Endothelial cell of umbilical vein (primary cell): ENCODE measurements at regions not wholly inside any gene's neighbourhood (a gene's known extent, or its start where the extent isn't known, plus 50 kb on each side); places are given as distances from the start of the nearest gene placed in this dataset.

Experiments used
- BruUV-seq: library from RNA; stranded (reverse); fragments of 400-500 nt; replicated peaks from 2 replicates; lab custom pipeline; 2021; lab: Mats Ljungman, UMichigan
- CTCF ChIA-PET: fragments of 300-600, 350-600 bp; sonication (Branson Sonifier 250); formaldehyde crosslinking; loops from one replicate; lab custom pipeline; 2021; ENCODE audit warnings: antibody characterized with exemption, inconsistent platforms; lab: Charles Lee
- POLR2A ChIA-PET: fragments of 300-600, 350-600 bp; sonication (Branson Sonifier 250); formaldehyde crosslinking; loops from one replicate; lab custom pipeline; 2021; ENCODE audit warnings: antibody characterized with exemption, inconsistent platforms; lab: Charles Lee
- DNase-seq: peaks from one replicate; pipeline ENCODE4 v3.0.0-alpha.2; 2011; ENCODE audit warnings: low read depth, low spot score
- FAIRE-seq: peaks from 2 replicates; lab custom pipeline; 2011; peaks lifted over from hg19 to GRCh38; lab: Jason Lieb, UNC
- H2AFZ ChIP-seq: 2 replicates; pipeline ENCODE4 v1.6.0; 2012; ENCODE audit warnings: low read depth, low read length, control low read depth, inconsistent platforms
- H3K27ac ChIP-seq: 2 replicates; pipeline ENCODE4 v1.5.1; 2011; ENCODE audit warnings: low read depth, mild to moderate bottlenecking, control low read depth, low read length, moderate library complexity; ENCODE audit not compliant: insufficient read depth
- H3K27me3 ChIP-seq, 2 experiments: 2 replicates each; pipeline versions ENCODE4 v1.6.0 to v1.6.1; 2011; ENCODE audit warnings: low read length in 2 of 2, mixed read lengths in 1 of 2; ENCODE audit not compliant: control insufficient read depth in 2 of 2, insufficient read depth in 2 of 2
- H3K36me3 ChIP-seq, 2 experiments: 2 replicates in 1 of 2; 3 replicates in 1 of 2; pipeline ENCODE4 v1.5.1; 2011; ENCODE audit warnings: low read length in 2 of 2, mild to moderate bottlenecking in 1 of 2, moderate library complexity in 1 of 2; ENCODE audit not compliant: control insufficient read depth in 2 of 2, insufficient read depth in 2 of 2; ENCODE audit errors: extremely low read depth in 1 of 2
- H3K4me1 ChIP-seq: 3 replicates; pipeline ENCODE4 v1.5.1; 2011; ENCODE audit warnings: mild to moderate bottlenecking, low read length; ENCODE audit not compliant: control insufficient read depth, insufficient read depth; ENCODE audit errors: extremely low read depth
- H3K4me2 ChIP-seq: 2 replicates; pipeline ENCODE4 v1.6.1; 2011; ENCODE audit warnings: low read length, control low read depth, mixed read lengths; ENCODE audit not compliant: insufficient read depth
- H3K4me3 ChIP-seq, 3 experiments: fragments of 200-600 bp in 1 of 3; sonication (generic), shearing (Covaris generic) in 1 of 3; replicated peaks in 1 of 3; 2 replicates each; pipeline ENCODE4 v1.5.1; 2011 to 2016; ENCODE audit warnings: control low read depth in 3 of 3, low read length in 3 of 3, mild to moderate bottlenecking in 2 of 3, inconsistent platforms in 1 of 3, low read depth in 1 of 3, moderate library complexity in 1 of 3; ENCODE audit not compliant: insufficient read depth in 1 of 3
- H3K79me2 ChIP-seq: 2 replicates; pipeline ENCODE4 v1.6.0; 2012; ENCODE audit warnings: low read length, inconsistent platforms; ENCODE audit not compliant: control insufficient read depth, insufficient read depth
- H3K9ac ChIP-seq: replicated peaks from 2 replicates; pipeline ENCODE3; 2011; ENCODE audit warnings: low read length, control low read depth; ENCODE audit not compliant: insufficient read depth; ENCODE audit errors: extremely low read depth
- H3K9me1 ChIP-seq: replicated peaks from 3 replicates; pipeline ENCODE4 v1.6.0; 2011; ENCODE audit warnings: mild to moderate bottlenecking, low read length; ENCODE audit not compliant: control insufficient read depth, insufficient read depth; ENCODE audit errors: extremely low read depth
- H3K9me3 ChIP-seq: replicated peaks from 2 replicates; pipeline ENCODE4 v1.5.1; 2012; ENCODE audit warnings: low read length, inconsistent platforms; ENCODE audit not compliant: control insufficient read depth, insufficient read depth
- H4K20me1 ChIP-seq: replicated peaks from 2 replicates; pipeline ENCODE3; 2011; ENCODE audit warnings: mild to moderate bottlenecking, low read length; ENCODE audit not compliant: control insufficient read depth, insufficient read depth; ENCODE audit errors: extremely low read depth
- EZH2 ChIP-seq: IDR thresholded peaks from 2 replicates; pipeline ENCODE4 v1.6.1; 2012; ENCODE audit warnings: borderline replicate concordance, low read depth, mild to moderate bottlenecking, moderate library complexity, low read length, inconsistent platforms; ENCODE audit not compliant: severe bottlenecking
- FOS ChIP-seq: IDR thresholded peaks from 2 replicates; pipeline ENCODE4 v1.6.1; 2011; ENCODE audit warnings: mild to moderate bottlenecking, low read length, moderate library complexity, borderline replicate concordance; ENCODE audit not compliant: insufficient read depth
- GATA2 ChIP-seq: IDR thresholded peaks from 2 replicates; pipeline ENCODE4 v1.7.0; 2011; ENCODE audit warnings: low read depth, mild to moderate bottlenecking, moderate library complexity, mixed read lengths, low read length; ENCODE audit not compliant: insufficient read length, insufficient read depth
- JUN ChIP-seq: IDR thresholded peaks from 2 replicates; pipeline ENCODE4 v1.6.1; 2011; ENCODE audit warnings: borderline replicate concordance, low read depth; ENCODE audit not compliant: insufficient read length, insufficient read depth
- MYC ChIP-seq: IDR thresholded peaks from one replicate; pipeline ENCODE4 v1.6.1; 2011; ENCODE audit warnings: mild to moderate bottlenecking, low read depth, low read length
- POLR2A ChIP-seq: IDR thresholded peaks from 2 replicates; pipeline ENCODE4 v1.6.1; 2012; ENCODE audit warnings: low read depth, mild to moderate bottlenecking, control low read depth, low read length
- POLR2AphosphoS5 ChIP-seq: IDR thresholded peaks from 2 replicates; pipeline ENCODE4 v1.6.1; 2012; ENCODE audit warnings: low read depth, mild to moderate bottlenecking, control low read depth, low read length, moderate library complexity; ENCODE audit not compliant: insufficient read depth
- dilution Hi-C: fragments of 300-500 bp; cut with MboI; formaldehyde crosslinking; loops from one replicate; pipeline ENCODE4 v1.15.0; 2019; ENCODE audit warnings: low sequenced_read_pairs; ENCODE audit not compliant: extremely low pct_ligation_motif_present
- intact Hi-C: fragments of 100-400 bp; cut with micrococcal nuclease; formaldehyde crosslinking; loops from one replicate; pipeline ENCODE4 v1.10.0; 2022
- TF ChIP-seq, protein P1 (sequence below): IDR thresholded peaks from 2 replicates; pipeline ENCODE4 v1.6.1; 2011; ENCODE audit not compliant: insufficient read depth, insufficient read length
- TF ChIP-seq, protein P2 (sequence below), 2 donors: IDR thresholded peaks; 1 replicate in 1 of 2; 2 replicates in 1 of 2; pipeline ENCODE4 v1.5.1; 2011; ENCODE audit warnings: low read length in 2 of 2, mild to moderate bottlenecking in 2 of 2, moderate library complexity in 2 of 2, control low read depth in 1 of 2, inconsistent platforms in 1 of 2, low read depth in 1 of 2; ENCODE audit not compliant: insufficient read depth in 1 of 2; ENCODE audit errors: extremely low read depth in 1 of 2

- no peak for FAIRE-seq
- Histone ChIP-seq H3K4me2 (no peak overlapping the region), H3K27me3 (no peaks in the 10 kb centered on the region), H3K79me2 (no peaks in the 10 kb centered on the region), H3K36me3 (no peaks in the 10 kb centered on the region), H4K20me1 (no peaks in the 10 kb centered on the region), H3K4me3 (no peak overlapping the region), H2AFZ (no peak overlapping the region), H3K9ac (no peak overlapping the region), H3K4me1 (no peaks in the 10 kb centered on the region), H3K9me1 (no peaks in the 10 kb centered on the region), H3K9me3 (no peaks in the 10 kb centered on the region), H3K27ac (no peak overlapping the region)
- ChIA-PET CTCF (no interaction called here), POLR2A (no interaction called here)
- no TSS peak for BruUV-seq
- TF ChIP-seq MYC, result no peak
- no peak for TF ChIP-seq EZH2
- TF ChIP-seq, protein P1, sequence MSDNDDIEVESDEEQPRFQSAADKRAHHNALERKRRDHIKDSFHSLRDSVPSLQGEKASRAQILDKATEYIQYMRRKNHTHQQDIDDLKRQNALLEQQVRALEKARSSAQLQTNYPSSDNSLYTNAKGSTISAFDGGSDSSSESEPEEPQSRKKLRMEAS, result no peak
- no peak for TF ChIP-seq FOS
- TF ChIP-seq POLR2A, result no peak
- no peak for TF ChIP-seq GATA2
- TF ChIP-seq POLR2AphosphoS5, result no peak
- TF ChIP-seq JUN, result no peak
- TF ChIP-seq, protein P2, sequence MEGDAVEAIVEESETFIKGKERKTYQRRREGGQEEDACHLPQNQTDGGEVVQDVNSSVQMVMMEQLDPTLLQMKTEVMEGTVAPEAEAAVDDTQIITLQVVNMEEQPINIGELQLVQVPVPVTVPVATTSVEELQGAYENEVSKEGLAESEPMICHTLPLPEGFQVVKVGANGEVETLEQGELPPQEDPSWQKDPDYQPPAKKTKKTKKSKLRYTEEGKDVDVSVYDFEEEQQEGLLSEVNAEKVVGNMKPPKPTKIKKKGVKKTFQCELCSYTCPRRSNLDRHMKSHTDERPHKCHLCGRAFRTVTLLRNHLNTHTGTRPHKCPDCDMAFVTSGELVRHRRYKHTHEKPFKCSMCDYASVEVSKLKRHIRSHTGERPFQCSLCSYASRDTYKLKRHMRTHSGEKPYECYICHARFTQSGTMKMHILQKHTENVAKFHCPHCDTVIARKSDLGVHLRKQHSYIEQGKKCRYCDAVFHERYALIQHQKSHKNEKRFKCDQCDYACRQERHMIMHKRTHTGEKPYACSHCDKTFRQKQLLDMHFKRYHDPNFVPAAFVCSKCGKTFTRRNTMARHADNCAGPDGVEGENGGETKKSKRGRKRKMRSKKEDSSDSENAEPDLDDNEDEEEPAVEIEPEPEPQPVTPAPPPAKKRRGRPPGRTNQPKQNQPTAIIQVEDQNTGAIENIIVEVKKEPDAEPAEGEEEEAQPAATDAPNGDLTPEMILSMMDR (IDR thresholded peaks at IDR 0.05; ENCODE audit: extremely low read depth in 1 of 2, insufficient read depth in 1 of 2, low read depth in 1 of 2, low read length in 2 of 2), result no peak
- intact Hi-C loops (loop anchor here (10.0 kb wide), 2 partner anchors 1508 to 1662 kb away; no protein-coding TSS in a partner anchor), dilution Hi-C loops (no loop called here)
- no peak for DNase-seq
Observed at GRCh38 chr13:104577071-104577815, 1511.0 kb upstream of the SLC10A2 start.
